ENCODE measurements at regions not wholly inside any gene's neighbourhood (a gene's known extent, or its start where the extent isn't known, plus 50 kb on each side); places are given as distances from the start of the nearest gene placed in this dataset.

DNA sequence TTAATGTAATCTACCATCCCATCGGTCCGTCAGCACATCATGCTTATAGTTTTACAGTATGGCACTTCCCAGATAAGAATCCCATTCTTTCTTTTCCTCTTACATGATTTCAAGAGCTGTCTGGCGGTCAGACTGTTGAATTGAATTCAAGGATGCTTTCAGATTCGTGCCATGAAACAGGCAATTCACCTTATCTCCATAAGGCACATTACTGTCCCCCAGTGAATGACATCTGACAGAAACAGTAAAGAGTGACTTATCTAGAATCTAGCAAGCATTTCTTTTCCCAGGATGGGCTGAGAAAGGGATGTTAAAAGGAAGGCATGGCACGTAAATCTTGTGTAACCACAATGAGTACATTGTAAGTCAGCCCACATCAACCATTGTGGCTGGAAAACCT, 61.1 kb upstream of the SEM1 start:
- Mint-ChIP-seq H3K9me3 (no peaks in the 10 kb centered on the region), H3K36me3 (ENCODE audit: low read depth) (no peaks in the 10 kb centered on the region), H3K27ac (no peak overlapping the region), H3K4me3 (no peak overlapping the region), H3K27me3 (ENCODE audit: low read depth, poor library complexity) (peaks cover 25% of the 10 kb centered on the region), H3K4me1 (no peaks in the 10 kb centered on the region)
- no peak for DNase-seq
- TF ChIP-seq, protein P1, sequence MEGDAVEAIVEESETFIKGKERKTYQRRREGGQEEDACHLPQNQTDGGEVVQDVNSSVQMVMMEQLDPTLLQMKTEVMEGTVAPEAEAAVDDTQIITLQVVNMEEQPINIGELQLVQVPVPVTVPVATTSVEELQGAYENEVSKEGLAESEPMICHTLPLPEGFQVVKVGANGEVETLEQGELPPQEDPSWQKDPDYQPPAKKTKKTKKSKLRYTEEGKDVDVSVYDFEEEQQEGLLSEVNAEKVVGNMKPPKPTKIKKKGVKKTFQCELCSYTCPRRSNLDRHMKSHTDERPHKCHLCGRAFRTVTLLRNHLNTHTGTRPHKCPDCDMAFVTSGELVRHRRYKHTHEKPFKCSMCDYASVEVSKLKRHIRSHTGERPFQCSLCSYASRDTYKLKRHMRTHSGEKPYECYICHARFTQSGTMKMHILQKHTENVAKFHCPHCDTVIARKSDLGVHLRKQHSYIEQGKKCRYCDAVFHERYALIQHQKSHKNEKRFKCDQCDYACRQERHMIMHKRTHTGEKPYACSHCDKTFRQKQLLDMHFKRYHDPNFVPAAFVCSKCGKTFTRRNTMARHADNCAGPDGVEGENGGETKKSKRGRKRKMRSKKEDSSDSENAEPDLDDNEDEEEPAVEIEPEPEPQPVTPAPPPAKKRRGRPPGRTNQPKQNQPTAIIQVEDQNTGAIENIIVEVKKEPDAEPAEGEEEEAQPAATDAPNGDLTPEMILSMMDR (IDR thresholded peaks at IDR 0.05), result no peak

DNA sequence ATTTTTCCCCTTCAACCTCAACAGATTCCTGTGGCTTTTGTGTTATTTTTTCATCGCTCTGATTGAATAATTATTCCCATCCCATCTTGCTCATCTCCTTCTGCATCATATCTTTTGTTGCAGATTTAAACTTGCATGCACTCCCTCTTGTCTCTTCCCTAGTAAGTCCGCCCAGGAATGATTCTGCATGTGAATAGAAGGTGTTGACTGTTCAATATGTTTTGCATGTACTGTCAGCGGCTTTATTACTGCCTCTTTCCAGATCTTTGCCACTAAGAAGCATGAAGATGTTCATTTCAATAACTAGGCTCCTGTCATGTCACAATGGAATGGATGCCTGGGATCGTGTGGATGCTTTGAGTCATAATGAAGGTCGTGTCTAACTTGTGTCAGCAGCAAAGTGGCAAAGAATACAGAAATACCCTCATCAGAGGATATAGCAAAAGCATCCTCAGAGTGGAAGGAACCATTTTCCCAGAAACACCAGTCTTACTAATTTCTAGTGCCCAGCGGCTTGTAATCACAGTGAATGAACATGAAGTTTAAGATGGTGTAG, 62.6 kb upstream of the SEM1 start:
- no peak for DNase-seq
- no peaks in the 10 kb centered on the region for H3K36me3 Mint-ChIP-seq (ENCODE audit: low read depth)
- no peak overlapping the region for H3K4me3 Mint-ChIP-seq
- H3K9me3 Mint-ChIP-seq, result no peaks in the 10 kb centered on the region
- no peak overlapping the region for H3K27ac Mint-ChIP-seq
- peaks cover 25% of the 10 kb centered on the region for H3K27me3 Mint-ChIP-seq (ENCODE audit: low read depth, poor library complexity)
- H3K4me1 Mint-ChIP-seq, result no peaks in the 10 kb centered on the region
- TF ChIP-seq, protein P1 (IDR thresholded peaks at IDR 0.05), result no peak

DNA sequence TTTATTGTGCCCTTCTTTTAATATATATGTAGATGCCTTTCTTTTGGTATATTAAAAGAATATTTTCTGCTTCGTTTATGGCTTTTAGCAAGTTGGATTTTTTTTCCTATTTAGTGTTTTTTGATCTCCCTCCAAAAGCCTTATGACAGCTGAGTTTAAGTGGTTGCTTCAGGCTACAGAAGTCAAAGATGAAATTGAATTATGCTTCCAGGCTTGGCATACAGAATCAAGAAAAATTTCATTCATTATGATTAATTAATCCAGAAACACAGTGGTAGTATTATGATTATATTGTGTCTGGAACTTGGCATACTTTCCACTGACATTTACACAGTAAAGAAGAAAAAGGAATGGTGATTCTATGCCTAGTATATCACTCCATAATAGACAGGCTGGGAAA, 63.8 kb upstream of the SEM1 start:
- Mint-ChIP-seq H3K4me3 (no peak overlapping the region), H3K4me1 (no peaks in the 10 kb centered on the region), H3K9me3 (no peaks in the 10 kb centered on the region), H3K27ac (no peak overlapping the region), H3K36me3 (ENCODE audit: low read depth) (no peaks in the 10 kb centered on the region), H3K27me3 (ENCODE audit: low read depth, poor library complexity) (peaks cover 25% of the 10 kb centered on the region)
- DNase-seq, result no peak
- TF ChIP-seq, protein P1 (IDR thresholded peaks at IDR 0.05), result no peak

DNA sequence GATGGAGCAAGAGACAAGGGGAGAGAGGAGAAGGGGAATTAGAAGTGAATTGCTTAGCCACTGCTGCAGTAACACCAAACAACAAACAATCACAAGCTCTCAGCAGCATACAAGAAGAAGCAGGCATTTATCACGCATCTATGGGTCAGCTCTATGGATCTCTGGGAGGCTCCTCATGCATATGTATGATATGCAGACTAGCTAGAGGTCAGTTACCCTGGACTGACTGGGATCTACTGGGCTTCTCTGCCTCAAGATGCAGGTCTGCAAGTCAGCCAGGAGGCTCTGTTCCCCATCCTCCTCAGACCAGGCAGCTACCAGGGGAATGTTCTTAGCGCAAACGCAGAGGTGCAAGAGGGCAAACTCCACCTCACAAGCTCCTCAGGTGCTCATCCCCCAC, 64.7 kb upstream of the SEM1 start:
- no peaks in the 10 kb centered on the region for H3K9me3 Mint-ChIP-seq
- no peak overlapping the region for H3K4me3 Mint-ChIP-seq
- peaks cover 19% of the 10 kb centered on the region for H3K27me3 Mint-ChIP-seq (ENCODE audit: low read depth, poor library complexity)
- no peaks in the 10 kb centered on the region for H3K4me1 Mint-ChIP-seq
- H3K27ac Mint-ChIP-seq, result no peak overlapping the region
- H3K36me3 Mint-ChIP-seq (ENCODE audit: low read depth), result no peaks in the 10 kb centered on the region
- no peak for DNase-seq
- TF ChIP-seq, protein P1 (IDR thresholded peaks at IDR 0.05), result no peak

DNA sequence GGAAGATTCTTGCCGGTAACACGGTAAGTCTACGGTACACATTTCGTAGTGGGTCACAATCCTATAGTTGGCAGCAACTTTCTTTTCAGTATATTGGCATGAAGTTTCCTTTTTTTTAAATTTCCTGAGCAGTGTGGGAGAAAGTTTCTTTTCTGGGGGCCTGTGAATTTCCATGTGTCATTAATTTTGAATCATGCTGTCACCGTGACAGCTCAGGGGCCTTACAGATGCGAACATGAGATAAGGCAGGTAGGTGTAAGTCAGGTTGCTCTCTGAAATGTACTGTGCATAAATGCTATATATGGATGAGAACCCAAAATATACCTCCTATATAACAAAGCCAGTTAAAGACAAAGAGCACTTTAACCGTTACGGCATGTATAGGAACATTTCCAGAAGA, 65.4 kb upstream of the SEM1 start:
- no peak overlapping the region for H3K27ac Mint-ChIP-seq
- no peak for DNase-seq
- H3K4me1 Mint-ChIP-seq, result no peaks in the 10 kb centered on the region
- no peaks in the 10 kb centered on the region for H3K9me3 Mint-ChIP-seq
- TF ChIP-seq, protein P1 (IDR thresholded peaks at IDR 0.05), result no peak
- peaks cover 17% of the 10 kb centered on the region for H3K27me3 Mint-ChIP-seq (ENCODE audit: low read depth, poor library complexity)
- H3K4me3 Mint-ChIP-seq, result no peak overlapping the region
- no peaks in the 10 kb centered on the region for H3K36me3 Mint-ChIP-seq (ENCODE audit: low read depth)

DNA sequence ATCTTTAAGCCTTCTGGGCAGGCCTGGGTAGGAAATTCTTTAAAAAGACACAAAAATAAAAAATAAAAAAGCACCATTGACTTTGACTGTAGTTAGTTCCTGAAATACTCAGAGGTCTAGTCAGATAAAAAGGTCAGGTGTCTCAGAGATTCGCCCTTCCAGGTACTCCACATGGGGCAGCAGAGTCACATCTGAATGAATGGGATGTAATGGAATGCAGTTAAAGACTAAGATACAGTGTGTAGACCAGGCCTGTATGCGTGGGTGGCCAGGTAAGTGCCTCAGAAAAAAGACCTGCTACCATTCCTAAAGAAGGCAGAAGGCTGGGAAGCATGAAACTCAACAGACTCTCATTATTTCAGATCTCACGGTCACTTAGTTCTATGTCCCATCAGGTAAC, 68.6 kb upstream of the SEM1 start:
- TF ChIP-seq, protein P1 (IDR thresholded peaks at IDR 0.05), result no peak
- Mint-ChIP-seq H3K4me3 (no peak overlapping the region), H3K36me3 (ENCODE audit: low read depth) (no peaks in the 10 kb centered on the region), H3K27me3 (ENCODE audit: low read depth, poor library complexity) (peaks cover 6% of the 10 kb centered on the region), H3K27ac (no peak overlapping the region), H3K9me3 (no peaks in the 10 kb centered on the region), H3K4me1 (no peaks in the 10 kb centered on the region)
- no peak for DNase-seq

Data from nephron progenitor cell (in vitro differentiated cells).